Gastroesophageal sphincter (tissue), 3 donors: ENCODE measurements at regions not wholly inside any gene's neighbourhood (a gene's known extent, or its start where the extent isn't known, plus 50 kb on each side); places are given as distances from the start of the nearest gene placed in this dataset.

Source experiments
- POLR2A ChIP-seq, 2 donors: fragments of 450-650 bp; IDR thresholded peaks; one replicate each; pipeline ENCODE4 v1.6.1; 2017; ENCODE audit warnings: antibody characterized with exemption in 2 of 2, mild to moderate bottlenecking in 2 of 2, moderate library complexity in 1 of 2
- POLR2AphosphoS5 ChIP-seq: sonication (generic); formaldehyde crosslinking; IDR thresholded peaks from one replicate; pipeline ENCODE4 v1.6.1; 2017; ENCODE audit warnings: antibody characterized with exemption
- TF ChIP-seq, protein P1 (sequence below), 4 experiments: fragments of 200-600 bp in 2 of 4; fragments of 450-650 bp in 2 of 4; sonication (generic) in 1 of 4; IDR thresholded peaks; one replicate each; pipeline ENCODE4 v1.5.1; 2017 to 2019; ENCODE audit warnings: antibody characterized with exemption in 4 of 4, mild to moderate bottlenecking in 2 of 4, moderate library complexity in 2 of 4

DNA sequence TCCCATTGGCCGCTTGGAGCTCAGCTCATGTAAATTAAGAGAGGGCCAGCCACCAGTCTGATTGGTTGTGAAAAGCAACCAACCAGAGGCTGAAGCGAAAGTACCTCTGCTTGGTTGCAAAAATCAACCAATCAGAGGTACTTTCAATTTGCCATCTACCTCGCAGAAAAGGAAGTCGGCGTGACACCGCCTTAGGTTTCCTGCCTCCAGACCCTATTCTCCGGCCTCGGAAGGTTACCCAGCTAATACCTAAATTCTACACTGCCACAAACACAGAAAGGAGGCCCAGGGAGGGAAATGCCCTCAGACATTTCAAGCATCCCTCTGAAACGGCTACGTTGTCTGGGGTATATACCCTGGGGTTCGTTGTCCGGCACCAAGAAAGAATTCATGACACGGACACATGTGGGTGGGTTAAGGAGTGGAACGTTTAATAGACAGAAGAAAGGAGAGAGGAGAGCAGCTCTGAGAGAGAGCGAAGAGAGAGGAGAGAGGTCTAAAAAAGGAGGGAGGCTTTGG, 481.3 kb downstream of the TMEM114 start:
- TF ChIP-seq, protein P1, sequence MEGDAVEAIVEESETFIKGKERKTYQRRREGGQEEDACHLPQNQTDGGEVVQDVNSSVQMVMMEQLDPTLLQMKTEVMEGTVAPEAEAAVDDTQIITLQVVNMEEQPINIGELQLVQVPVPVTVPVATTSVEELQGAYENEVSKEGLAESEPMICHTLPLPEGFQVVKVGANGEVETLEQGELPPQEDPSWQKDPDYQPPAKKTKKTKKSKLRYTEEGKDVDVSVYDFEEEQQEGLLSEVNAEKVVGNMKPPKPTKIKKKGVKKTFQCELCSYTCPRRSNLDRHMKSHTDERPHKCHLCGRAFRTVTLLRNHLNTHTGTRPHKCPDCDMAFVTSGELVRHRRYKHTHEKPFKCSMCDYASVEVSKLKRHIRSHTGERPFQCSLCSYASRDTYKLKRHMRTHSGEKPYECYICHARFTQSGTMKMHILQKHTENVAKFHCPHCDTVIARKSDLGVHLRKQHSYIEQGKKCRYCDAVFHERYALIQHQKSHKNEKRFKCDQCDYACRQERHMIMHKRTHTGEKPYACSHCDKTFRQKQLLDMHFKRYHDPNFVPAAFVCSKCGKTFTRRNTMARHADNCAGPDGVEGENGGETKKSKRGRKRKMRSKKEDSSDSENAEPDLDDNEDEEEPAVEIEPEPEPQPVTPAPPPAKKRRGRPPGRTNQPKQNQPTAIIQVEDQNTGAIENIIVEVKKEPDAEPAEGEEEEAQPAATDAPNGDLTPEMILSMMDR (IDR thresholded peaks at IDR 0.05), result no peak
- no peak for TF ChIP-seq POLR2AphosphoS5
- no peak for TF ChIP-seq POLR2A (IDR thresholded peaks at IDR 0.05)
